Testis (tissue), 2 donors: ENCODE measurements at regions not wholly inside any gene's neighbourhood (a gene's known extent, or its start where the extent isn't known, plus 50 kb on each side); places are given as distances from the start of the nearest gene placed in this dataset.

ENCODE experiments used
- DNase-seq: peaks from one replicate; pipeline ENCODE4 v3.0.0-alpha.2; 2019
- H3K27ac ChIP-seq, 2 donors: fragments of 200-600 bp; sonication (generic); one replicate each; pipeline ENCODE4 v1.5.1; 2019
- H3K27me3 ChIP-seq: fragments of 200-600 bp; sonication (generic); one replicate; pipeline ENCODE4 v1.5.1; 2019
- H3K36me3 ChIP-seq: fragments of 200-600 bp; sonication (generic); one replicate; pipeline ENCODE4 v1.5.1; 2017; ENCODE audit warnings: low read depth; ENCODE audit errors: missing control alignments
- H3K4me1 ChIP-seq: fragments of 200-600 bp; sonication (generic); one replicate; pipeline ENCODE4 v1.5.1; 2019
- H3K4me3 ChIP-seq, 2 donors: fragments of 200-600 bp; sonication (generic); one replicate each; pipeline ENCODE4 v1.5.1; 2017 to 2019
- H3K9me3 ChIP-seq: fragments of 200-600 bp; sonication (generic); one replicate; pipeline ENCODE4 v1.5.1; 2017
- CTCF ChIP-seq, 3 experiments: fragments of 450-650 bp in 2 of 3; fragments of 200-600 bp in 1 of 3; sonication (generic) in 1 of 3; IDR thresholded peaks; one replicate each; pipeline ENCODE4 v1.5.1; 2016 to 2019; ENCODE audit warnings: antibody characterized with exemption in 3 of 3, mild to moderate bottlenecking in 2 of 3, moderate library complexity in 1 of 3
- POLR2A ChIP-seq: fragments of 450-650 bp; IDR thresholded peaks from one replicate; pipeline ENCODE4 v1.6.1; 2017; ENCODE audit warnings: antibody characterized with exemption, mild to moderate bottlenecking, moderate library complexity
- WGBS, 2 donors: methylation state at CpG; one replicate each; pipeline ENCODE4 v1.1.5; 2018; 5-methylcytosine and 5-hydroxymethylcytosine counted together
- intact Hi-C: fragments of 100-400 bp; cut with DNase I; formaldehyde crosslinking; loops from one replicate; pipeline ENCODE4 v1.15.1; 2023; ENCODE audit warnings: low total_unique reads

- DNase-seq: no peak
- no peaks in the 10 kb centered on the region for H3K27me3 ChIP-seq
- TF ChIP-seq CTCF (IDR thresholded peaks at IDR 0.05): no peak
- TF ChIP-seq POLR2A: no peak
- no peak overlapping the region for H3K27ac ChIP-seq
- no peaks in the 10 kb centered on the region for H3K9me3 ChIP-seq
- 87 to 88% methylated on average over 7 of the region's 7 CpGs for WGBS, 2 donors
- no peak overlapping the region for H3K4me3 ChIP-seq
- H3K4me1 ChIP-seq: no peaks in the 10 kb centered on the region
- no peaks in the 10 kb centered on the region for H3K36me3 ChIP-seq
- intact Hi-C loops: no loop called here
These were observed 467.4 kb downstream of the EIPR1 start for GRCh38 chr2:2910259-2910658.

GRCh38 chr2:2909086-2910035 lies 468.3 kb downstream of the EIPR1 start:
- Histone ChIP-seq H3K27me3 (no peaks in the 10 kb centered on the region), H3K9me3 (no peaks in the 10 kb centered on the region), H3K4me1 (no peaks in the 10 kb centered on the region), H3K4me3 (no peak overlapping the region), H3K36me3 (no peaks in the 10 kb centered on the region), H3K27ac (no peak overlapping the region)
- 80 to 83% methylated on average over 23 of the region's 23 CpGs for WGBS, 2 donors
- no peak for DNase-seq
- TF ChIP-seq CTCF (IDR thresholded peaks at IDR 0.05): no peak
- intact Hi-C loops: no loop called here

- no peak for TF ChIP-seq CTCF (IDR thresholded peaks at IDR 0.05)
- no peak for TF ChIP-seq POLR2A
- H3K4me1 ChIP-seq: no peaks in the 10 kb centered on the region
- no peak for DNase-seq
- H3K27ac ChIP-seq: no peak overlapping the region
- 89 to 94% methylated on average over 7 of the region's 7 CpGs for WGBS, 2 donors
- no peaks in the 10 kb centered on the region for H3K27me3 ChIP-seq
- intact Hi-C loops: no loop called here
- no peaks in the 10 kb centered on the region for H3K36me3 ChIP-seq
- no peak overlapping the region for H3K4me3 ChIP-seq
- H3K9me3 ChIP-seq: no peaks in the 10 kb centered on the region
These were observed 471.5 kb downstream of the EIPR1 start for GRCh38 chr2:2906091-2906490.

- no peaks in the 10 kb centered on the region for H3K9me3 ChIP-seq
- H3K36me3 ChIP-seq: no peaks in the 10 kb centered on the region
- H3K4me3 ChIP-seq: no peak overlapping the region
- no peak for DNase-seq
- H3K27me3 ChIP-seq: no peaks in the 10 kb centered on the region
- intact Hi-C loops: no loop called here
- H3K4me1 ChIP-seq: no peaks in the 10 kb centered on the region
- 90 to 92% methylated on average over 16 of the region's 16 CpGs for WGBS, 2 donors
- H3K27ac ChIP-seq: no peak overlapping the region
- no peak for TF ChIP-seq CTCF (IDR thresholded peaks at IDR 0.05)
- TF ChIP-seq POLR2A: no peak
These were observed 472.8 kb downstream of the EIPR1 start for GRCh38 chr2:2904721-2905350.
